ENCODE measurements at regions not wholly inside any gene's neighbourhood (a gene's known extent, or its start where the extent isn't known, plus 50 kb on each side); places are given as distances from the start of the nearest gene placed in this dataset.

DNA sequence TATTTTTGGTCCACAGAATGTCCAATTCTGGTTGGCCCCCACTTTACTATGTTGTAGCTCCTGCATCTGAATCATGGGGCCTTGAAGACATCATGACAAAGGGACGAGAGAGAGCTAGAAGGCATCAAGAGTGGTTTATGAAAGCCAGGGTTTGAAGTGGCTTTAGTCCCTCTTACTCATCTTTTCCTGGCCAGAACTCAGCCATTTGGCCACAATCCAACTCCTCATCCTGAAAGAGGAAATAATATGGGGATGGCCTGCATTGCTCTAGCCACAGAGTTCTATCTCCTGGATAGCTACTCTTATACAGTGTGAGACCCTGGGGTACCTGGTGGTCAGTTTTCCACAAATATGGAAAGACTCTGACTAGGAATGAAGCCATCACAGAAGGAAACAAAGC, 418.9 kb downstream of the XPNPEP1 start:
- no peak for DNase-seq (ENCODE audit: low read depth)

DNA sequence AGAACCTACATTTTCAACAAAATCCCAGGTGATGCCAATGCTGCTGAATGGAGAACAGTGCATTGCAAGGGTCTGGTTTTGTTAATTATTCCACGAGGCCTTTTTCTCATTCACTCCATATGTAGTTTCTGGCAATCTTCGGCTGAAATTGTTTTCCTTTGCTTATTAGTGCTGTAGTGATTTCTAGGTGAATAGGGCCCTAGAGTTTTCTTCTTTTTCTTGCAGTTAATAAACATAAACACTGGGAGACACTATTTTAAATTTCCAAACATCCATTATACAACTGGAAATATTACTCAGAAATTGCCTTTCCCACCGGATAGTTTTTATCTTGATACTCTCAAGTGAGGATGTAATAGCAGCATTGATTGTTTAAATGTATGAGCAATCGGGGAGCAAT, 435.6 kb downstream of the XPNPEP1 start:
- no peak for DNase-seq (ENCODE audit: low read depth)

DNA sequence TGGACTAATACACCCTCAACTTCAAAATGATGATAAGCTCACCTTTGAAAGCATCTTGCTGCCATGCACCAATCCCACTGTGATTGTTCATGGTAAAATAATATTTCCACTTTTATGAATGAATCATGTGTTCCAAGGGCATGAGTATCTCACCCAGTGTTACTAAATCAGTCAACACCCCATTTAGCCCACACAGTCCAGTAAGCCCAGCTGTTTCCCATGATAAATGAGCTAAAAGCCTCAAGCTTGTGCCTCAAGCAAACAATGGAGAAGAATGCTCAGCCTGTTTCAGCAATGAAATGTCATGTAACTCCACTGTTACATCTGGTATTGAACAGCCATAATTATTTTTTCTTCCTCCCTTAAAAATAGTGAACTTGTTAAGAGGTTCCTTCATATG, 442.5 kb downstream of the XPNPEP1 start:
- DNase-seq (ENCODE audit: low read depth) = peak; percentile 60

DNA sequence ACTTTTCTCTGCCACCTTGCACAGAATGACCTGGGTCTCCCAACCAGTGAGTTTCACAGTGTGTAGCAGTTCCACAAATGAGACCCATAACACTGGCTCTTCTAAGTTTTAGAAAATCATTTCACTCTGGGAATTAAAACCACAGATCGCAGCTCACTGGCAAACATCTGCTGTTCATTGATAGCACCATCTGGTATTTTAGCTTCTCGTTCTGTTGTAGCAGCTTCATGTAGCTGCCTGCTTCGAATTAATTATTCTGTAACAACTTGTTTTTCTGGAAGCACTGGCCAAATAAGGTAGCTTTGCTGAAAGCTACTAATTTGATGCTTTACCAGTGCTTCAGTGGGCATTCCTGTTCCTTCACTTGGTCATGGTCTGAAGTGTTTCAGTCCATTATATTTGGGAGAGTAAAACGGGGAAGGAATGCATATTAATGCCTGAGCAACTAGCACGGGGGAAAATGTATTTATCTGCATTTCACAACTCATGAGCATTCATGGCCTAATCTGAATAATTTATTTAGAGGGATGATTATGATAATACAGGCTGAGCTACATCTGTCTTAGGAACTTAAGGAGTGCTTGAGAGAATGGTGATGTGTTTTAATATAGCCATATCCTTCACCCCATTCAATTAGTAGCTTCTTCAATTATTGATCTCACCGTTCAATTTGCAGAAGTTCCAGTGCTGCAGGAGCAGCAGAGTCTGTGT, 447.4 kb downstream of the XPNPEP1 start:
- no peak for DNase-seq (ENCODE audit: low read depth)

DNA sequence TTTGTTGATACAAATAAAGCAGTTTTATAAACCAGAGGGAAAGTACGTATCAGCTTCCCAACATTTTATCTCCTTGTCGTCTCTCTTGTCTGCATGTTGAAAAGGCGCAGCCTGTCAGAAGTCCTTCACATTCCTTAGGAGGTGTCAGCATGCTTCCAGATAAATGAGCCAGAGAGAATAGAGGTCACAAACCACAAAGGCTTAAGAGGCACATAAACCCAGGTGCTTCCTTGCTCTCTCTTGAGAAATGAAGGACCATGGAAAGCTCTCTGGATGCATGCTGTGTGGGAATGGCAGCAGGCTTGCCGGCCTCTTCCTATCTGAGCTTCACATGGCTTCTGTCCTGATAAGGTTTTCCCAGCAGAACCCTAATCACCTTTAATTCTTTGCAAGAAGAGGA, 448.5 kb downstream of the XPNPEP1 start:
- no peak for DNase-seq (ENCODE audit: low read depth)

DNA sequence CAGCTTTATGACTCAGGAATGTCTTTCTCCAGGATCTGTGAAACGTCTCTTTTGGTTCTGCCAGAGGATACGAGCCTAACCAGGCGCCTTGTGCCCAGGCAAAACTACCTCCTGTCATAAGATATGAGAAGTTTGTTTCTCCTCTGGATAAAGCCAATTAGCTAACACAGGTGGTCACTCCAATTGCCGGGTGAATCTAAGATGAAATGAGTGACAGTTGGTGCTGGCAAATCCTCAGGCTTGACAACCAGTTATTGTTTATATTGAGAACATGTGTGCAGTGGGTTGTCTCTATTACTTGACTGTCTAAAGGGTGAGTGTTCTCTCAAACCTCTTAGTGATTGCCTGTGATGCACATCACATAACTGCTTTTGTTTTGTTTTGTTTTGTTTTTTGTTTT, 449.1 kb downstream of the XPNPEP1 start:
- no peak for DNase-seq (ENCODE audit: low read depth)

DNA sequence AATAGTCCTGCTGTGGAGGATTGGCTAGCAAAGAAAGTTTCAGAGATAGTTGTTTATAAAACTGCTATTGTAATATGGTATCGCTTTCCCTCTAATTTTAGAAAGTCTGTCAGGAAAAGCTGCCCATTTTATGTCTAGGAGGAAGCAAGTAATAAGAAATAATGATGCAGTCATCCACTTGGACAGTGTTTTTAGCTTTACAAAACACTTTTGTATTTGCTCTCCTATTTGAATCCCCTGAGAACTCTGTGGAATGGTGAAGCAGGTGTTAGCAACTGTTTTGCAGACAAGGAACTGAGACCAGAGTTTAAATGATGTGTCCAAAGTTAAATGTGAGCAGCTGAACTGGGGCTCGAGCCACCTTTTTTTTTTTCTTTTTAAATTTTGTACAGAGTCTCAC, 455.8 kb downstream of the XPNPEP1 start:
- DNase-seq (ENCODE audit: low read depth) = no peak

DNA sequence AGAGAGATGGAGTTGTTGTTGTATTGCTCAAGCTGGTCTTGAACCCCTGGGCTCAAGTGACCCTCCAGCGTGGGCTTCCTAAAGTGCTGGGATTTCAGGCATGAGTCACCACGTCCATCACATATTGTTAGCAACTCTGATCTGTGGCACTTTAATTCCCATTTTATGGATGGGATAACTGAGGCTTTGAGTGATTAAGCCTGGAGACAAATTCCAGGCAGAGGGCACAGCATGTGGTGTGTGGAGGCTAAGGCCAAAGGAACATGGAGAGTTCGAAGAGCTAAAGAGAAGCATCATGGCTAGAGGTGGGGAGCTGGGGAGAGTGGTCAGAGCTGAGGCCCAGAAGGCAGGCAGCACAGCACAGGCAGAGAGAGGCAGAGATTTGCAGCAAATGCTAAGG, 458.4 kb downstream of the XPNPEP1 start:
- no peak for DNase-seq (ENCODE audit: low read depth)

DNA sequence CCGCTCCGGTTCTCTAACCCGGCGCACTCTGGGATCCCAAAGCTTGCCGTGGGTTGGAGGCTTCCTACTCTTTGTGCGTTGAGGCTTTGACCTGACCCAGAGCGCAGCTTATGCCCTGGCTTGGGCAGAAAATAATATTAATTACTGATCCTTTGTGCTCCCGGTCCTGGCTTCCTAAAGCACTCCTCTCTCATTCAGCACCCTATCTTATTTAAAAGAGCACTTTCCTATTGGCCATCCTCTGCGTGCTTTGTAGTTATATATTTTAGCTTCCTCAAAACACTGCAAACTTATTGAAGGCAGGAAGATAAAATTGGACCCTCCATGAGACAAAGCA, 466.0 kb downstream of the XPNPEP1 start:
- DNase-seq (ENCODE audit: low read depth) = no peak

DNA sequence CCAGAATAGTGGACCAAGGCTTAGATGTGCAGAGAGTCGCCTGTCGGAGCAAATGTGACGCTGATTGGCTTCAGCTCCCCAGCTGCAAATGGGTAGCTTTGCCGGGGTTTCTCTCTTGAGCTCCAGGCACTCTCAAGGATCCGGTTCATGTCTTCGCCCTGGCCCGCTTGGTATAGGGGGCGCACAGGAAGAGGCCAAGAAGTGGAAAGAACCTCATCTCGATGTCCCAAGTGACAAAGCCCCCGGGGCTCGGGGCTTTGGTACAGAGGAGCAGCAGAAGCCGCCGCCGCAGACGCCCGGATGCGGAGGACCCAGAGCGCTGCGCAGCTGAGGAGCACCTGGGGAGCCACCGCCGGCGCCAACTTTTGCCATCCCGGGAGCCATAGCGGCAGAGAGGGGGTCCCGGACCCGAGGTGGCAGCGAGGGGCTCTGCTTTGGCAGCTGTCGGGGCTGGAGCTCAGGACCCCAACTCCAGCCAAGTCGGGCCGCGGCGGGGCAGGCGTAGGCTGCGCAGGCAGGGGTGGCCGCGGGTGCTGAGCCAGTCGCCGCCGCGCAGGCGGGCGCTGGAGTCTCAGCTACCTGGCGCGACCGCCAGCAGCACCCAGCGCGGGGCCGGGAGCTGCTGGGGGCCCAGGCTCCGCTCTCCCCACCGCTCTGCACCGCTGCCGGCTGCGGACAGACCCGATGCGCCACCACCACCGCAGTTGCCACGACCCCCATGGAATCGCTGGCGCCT, 466.6 kb downstream of the XPNPEP1 start:
- DNase-seq (ENCODE audit: low read depth) = no peak

DNA sequence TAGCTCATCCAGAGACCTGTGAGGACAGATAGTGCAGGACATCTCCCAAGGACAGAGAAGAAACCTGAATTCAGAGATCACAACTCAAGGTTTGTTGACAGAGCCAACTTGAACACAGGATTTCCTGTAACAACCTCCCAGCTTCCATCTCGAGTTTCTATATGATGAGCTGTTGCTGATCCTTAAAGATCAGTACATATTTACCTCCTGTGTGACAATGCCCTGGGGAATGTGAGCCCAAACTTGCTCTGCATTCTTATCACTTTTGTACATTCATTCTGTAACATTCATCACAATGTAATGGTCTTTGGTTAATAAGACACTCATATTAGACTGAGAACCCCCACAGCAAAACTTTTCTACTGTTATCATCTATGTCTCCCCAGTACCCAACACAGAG, 468.6 kb downstream of the XPNPEP1 start:
- no peak for DNase-seq (ENCODE audit: low read depth)

DNA sequence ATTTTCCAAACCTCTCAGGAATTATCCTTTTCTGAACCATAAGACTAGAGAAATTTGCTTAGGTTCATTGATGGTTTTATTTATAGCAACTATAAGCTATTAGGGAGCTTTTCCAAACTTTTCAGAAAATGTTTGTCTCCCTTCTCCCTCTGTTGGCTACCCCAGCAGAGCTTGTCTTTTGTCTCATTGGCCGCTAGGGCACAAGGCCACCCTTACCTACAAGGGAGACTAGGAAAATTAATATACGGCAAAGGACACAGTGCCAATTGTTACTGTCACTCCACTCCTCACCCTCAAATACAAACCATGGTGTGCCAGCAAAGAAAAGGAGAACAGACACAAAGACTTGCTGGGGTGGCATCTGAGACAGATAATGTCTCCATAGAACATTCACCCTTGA, 471.4 kb downstream of the XPNPEP1 start:
- no peak for DNase-seq (ENCODE audit: low read depth)

DNA sequence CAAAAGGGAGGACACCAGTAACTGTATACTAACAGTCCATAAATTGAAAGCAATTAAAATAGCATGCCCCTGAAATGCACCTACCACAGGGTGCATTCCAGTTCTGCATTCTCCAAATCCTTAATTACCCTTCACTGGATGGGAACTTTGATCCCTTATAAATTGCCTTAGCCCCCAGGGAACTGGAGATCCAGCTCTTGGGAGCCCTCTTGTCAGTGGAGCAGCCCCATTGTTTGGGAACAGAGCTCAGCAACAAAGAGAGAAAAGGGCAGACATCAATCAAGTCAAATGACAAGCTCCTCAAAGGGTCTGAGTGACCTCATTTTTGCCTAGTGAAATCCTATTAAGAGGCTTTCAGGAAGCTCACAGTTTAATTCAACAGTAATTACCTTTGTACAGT, 472.6 kb downstream of the XPNPEP1 start:
- no peak for DNase-seq (ENCODE audit: low read depth)

DNA sequence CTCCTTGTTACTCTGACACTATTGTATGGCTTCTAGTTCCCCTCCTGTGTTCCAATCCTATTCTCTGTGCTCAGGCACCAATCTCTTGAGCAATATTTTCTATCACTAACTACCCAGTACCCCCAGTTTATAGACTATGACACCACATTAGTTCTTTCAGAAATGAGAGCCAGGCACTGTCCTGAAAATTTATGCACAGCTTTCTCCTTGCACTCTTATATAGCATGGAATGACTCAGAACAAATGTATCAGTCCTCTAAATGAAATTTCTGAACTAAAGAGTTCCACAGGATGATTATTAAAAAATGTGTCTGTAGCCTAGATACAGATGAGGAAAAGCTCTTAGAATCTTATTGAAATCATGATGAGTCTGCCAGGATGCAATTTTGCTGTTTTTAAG, 489.9 kb downstream of the XPNPEP1 start:
- no peak for DNase-seq (ENCODE audit: low read depth)

DNA sequence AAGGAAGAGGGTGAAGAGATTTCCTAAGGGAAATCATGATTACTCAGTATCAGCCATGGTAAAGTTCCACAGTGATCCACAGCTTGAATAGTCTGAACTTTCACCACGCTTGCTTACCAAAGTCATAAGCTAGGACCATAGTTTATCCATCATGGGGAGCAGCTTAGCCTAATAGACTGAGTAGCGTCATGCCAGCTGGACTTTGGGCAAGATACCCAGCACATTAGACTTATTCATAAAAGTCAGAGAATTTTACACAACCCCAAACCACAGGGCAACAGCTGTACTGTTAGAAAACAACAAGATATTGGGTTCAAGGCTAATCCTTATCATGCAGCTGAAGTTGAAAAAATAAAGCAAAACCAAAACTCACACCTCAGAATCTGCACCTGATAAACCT, 491.0 kb downstream of the XPNPEP1 start:
- peak; percentile 82 for DNase-seq (ENCODE audit: low read depth)

DNA sequence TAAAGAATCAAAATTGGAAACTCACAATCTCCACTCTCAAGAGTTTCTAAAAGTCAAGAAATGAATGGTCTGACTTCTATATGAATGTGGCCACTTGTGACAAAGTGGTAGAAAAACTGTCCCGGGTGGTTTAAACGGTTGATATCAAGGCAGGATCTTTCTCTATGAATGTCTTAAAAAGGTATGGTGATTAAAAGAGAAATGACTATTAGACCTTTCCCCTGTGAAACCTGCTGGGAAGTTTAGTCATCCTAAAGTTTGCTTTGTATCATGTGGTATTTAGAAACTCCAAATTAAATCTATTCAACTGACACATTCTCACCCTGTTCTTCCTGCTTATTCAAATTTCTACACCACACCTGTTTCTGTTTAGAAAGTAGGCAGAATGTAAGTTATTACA, 492.5 kb downstream of the XPNPEP1 start:
- DNase-seq (ENCODE audit: low read depth) = no peak

DNA sequence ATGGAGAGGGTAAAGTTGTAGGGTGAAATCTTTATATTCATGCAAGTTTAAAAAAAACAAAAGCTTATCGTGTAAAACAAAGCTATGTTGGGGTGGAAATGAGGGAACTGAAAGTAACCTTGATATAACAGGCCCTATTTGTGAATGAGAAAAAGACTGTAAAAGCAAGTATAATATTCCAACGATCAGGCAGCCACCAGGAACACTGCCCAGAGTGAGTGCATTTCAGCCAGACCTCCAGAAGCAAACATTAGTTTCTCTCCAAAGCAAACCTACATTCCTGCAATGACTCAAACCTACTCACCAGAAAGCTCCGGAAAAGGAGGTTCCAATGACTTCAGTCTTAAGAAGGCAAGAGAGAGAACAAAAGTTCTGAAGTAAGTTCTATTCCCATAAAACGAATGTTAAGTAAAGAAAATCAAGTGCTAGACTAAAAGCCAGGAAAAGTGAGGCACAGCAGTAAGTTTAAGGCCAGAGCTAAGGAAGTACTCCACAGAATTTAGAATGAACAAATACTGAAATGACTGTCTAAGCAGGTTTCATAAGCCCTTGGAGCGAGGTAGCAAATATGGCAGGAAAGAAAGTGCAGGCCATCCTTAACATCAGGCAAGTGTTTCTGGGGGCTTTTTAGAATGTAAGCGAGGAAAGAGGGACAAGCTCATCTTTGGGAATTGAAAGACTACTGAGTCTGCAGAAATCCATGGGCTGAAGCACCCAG, 493.1 kb downstream of the XPNPEP1 start:
- DNase-seq (ENCODE audit: low read depth) = peak; percentile 83

DNA sequence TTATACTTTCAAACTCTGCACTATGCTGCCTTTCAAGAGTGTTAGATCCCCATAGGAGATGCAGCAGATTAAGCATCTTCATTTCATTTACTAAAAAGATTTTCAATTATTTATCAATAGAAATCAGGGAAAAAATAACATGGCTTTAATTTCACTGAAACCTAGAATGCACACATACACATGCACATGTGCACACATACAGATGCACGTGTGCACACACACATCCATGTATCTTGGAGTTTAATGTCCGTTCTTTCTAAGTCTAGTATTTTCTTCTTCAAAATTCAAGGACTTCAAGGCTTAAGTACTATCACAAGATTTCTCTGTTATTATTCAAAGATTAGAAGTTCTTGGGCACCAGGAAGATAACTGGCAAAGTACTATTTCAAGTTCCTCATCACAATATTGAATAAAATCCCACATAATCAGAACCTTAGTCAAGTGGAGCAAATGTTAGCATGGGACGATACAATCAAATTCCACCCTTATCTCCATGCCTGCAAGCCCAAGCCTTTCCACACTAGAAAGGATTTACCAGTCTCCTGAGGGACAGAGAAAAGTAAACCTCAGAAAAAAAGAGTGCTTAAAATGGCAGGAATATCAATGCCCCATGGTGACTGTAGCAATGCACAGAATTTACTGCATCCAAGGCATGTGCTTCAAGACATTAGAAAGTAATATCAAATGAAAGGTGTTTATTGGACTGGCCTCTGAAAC, 494.4 kb downstream of the XPNPEP1 start:
- no peak for DNase-seq (ENCODE audit: low read depth)

DNA sequence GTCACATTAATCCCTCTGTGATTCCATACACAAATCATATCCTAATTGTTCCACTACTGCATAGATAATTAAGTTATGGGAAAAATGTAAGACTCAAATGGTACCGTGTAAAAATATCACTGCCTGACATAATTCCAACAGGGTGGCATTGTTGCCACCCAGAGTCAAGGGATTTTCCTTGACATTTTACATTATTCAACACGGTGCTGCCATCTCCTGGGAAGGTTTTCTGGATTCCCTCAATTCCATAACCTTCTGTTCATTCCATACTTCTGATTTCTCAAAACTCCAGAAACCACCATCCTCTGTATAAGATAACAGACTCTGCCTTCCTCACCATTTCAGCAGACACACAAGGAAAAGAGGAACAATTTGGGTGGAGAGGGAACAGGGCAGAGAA, 495.9 kb downstream of the XPNPEP1 start:
- peak; percentile 70 for DNase-seq (ENCODE audit: low read depth)

DNA sequence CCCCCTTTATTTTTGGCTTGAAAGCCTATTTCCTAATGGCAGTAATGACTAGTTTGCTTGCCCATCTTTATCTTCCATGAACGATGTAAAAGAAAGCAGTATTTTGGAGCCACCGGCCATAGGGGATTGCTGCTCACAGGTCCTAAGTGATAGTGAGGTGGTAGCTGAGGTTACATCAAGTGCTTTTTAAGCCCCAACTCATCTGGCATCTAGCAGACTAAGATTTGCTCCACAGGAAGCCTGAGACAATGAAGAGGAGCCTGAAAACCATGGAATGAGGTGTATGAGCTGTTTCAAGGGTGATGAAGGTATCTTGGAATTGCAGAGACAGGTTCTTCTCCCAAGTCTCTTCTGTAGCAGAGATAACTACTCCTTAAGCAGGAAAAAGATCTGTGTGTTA, 496.3 kb downstream of the XPNPEP1 start:
- DNase-seq (ENCODE audit: low read depth) = no peak

DNA sequence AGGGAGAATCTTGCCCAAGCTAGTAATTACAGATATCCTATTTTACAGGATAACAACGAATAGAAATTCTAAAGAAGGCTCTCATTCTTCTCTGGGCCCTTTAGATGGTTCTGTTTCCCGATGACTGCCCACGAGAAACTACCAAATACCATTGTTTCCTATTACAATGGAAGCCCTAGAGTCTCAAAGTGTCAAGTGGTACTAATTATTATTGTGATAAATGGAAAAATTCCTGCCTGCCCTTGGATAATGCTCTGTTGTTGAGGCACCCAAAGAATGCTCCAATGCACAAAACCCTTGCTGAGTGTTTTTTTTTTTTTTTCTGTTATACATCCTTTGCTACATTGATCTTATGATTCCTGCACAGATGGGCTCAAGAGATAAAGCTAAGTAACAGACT, 504.5 kb downstream of the XPNPEP1 start:
- no peak for DNase-seq (ENCODE audit: low read depth)

DNA sequence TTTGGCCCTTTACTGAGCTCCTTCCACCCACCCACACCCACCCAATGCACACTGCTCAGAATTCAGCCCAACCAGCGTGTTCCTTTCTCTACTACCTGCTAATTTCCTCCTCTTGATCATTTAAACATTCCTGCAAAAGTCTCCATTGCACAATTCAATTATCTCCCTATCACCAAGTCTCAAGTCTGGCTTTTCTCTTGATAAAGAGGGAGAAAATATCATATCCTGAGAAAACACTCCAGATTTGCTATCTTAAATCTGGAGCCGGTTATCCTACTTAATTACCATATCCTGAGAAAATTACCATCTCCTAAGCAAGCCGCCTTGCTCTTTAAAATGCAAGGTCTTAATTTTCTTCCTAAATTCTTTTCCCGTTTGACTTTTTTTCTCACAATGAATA, 505.5 kb downstream of the XPNPEP1 start:
- DNase-seq (ENCODE audit: low read depth) = no peak
